T-helper 1 cell treated with Interleukin-12 subunit alpha and Interleukin-12 subunit beta and Interleukin-4 antibody, amounts not matched to agents 30 ng/mL and 1 ng/mL, for 36 hours (primary cell): ENCODE measurements at regions not wholly inside any gene's neighbourhood (a gene's known extent, or its start where the extent isn't known, plus 50 kb on each side); places are given as distances from the start of the nearest gene placed in this dataset.

Source experiments
- intact Hi-C: fragments of 100-400 bp; cut with micrococcal nuclease; formaldehyde crosslinking; loops from one replicate; pipeline ENCODE4 v1.15.1; 2024

DNA sequence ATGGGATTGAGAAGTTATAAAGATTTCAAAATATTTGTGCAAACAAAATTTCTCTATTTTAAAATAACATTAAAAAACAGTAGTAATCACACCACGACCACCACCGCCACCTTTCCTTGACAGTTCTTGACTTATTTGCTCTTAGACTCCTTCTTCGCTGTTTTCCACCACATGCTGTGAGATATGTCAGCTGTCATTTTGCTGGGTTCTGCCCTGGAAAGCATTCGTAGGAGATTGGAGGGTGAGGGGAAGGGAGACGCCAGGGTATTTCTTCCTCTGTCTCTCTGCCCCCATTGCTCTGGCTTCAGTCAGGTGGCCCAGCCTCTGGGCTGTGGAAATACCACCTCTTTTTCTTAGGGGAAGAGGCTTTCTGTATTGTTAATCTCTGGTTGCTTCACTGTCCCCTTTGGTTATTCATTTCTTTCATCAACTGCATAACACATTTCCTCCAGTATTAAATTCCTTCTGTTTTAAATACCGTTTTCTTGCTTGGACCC is 186.2 kb downstream of the NEDD1 start:
- intact Hi-C loops = no loop called here

DNA sequence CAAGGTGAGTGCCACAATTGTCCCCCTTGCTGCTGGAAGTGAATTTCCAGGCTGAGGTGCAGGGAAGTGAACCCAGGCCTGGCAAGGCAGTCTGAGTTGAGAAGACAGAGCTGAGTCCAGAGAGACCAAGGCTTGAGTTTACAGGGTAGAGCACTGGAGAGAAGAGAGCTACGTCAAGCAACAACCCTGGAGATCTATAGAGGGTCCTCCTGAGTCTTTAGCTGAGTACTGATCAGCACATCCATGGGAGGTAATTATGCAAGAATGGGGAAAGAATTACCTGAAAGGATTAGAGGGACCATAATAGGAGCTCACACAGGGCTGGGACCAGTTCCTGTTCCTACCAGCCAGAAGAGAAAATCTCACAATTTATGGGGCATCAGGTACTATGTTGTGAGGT is 190.7 kb downstream of the NEDD1 start:
- intact Hi-C loops = no loop called here

DNA sequence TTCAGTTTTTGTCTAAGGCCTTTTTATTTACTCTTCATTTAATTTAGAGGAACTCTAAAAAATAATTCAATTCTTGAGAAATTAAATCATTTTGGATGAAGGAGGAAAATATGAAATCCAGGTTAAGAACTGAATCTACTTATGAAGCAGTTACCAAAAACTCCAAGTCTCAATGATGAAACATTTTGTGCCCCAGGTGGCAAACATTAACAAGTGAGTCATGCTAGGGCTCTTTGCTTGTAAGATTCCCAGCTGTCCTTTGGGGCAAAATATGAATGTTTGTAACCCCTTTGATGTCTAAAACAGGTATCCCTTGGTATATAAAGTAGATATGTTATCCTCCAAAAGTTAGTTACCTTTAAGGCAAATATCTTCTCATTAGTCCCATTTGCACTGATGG is 202.4 kb downstream of the NEDD1 start:
- intact Hi-C loops = no loop called here

DNA sequence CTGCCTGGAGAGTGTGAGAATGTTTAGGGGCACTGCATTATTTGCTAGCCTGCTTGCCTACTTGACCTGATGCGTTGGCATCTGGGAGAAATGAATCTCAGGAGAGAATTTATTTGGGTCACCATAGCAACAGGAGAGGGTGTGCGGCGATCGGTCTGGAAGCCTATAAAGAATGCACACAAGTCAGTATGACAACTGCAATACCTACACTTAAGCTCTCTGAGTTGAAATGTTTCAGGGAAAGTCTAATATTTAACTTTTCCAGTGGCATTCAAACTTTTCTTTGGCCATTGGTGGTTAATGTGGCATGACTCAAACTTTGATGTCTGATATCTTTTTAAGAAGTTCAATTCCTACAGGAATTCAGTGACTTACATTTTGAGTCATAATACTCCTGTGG is 205.1 kb downstream of the NEDD1 start:
- intact Hi-C loops = no loop called here

DNA sequence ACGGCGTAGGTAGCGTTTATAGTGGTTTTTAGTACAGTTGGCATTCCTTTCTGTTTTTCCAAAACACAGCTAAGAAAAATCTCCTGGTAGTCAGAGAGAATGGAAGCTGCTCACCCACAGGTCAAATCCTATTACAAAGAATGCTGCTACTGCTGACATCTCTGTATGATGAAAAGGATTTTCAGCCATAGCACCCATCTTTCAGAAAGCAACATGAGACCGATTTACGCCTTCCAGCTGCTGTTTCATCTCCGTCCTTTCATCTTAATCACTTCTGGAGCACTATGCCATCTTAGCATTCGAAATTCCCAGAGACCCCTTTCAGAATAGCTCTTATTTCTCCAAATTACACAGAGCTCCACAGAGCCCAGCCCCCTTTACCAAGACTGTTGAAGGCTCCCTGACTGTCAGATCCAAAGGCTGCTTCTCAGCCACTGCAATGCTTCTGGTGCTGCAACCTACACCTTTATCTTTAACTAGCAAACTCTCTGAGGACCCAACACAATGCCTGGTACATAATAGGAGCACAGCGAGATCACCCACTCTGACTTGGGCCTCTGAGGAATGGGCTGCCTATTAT is 211.8 kb downstream of the NEDD1 start:
- intact Hi-C loops = no loop called here

DNA sequence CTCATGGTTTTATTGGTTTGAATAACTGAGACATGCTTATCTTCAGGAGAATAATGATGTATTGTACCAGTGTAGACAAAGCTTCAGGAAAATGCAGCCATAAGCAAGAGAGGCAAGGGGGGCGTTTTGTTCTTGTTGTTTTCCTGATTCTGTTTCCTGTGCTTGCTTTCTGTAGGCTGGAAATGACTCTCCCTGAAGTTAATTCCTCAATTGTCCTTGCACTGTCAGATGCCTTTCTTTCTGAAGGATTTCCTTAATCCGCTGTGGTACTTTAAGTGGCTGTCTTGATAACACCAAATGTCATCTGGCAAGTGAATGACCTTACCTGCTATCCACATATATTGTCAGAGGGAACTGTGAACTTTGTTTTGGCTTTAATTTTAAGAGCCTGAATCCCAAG is 220.0 kb downstream of the NEDD1 start:
- intact Hi-C loops = no loop called here

DNA sequence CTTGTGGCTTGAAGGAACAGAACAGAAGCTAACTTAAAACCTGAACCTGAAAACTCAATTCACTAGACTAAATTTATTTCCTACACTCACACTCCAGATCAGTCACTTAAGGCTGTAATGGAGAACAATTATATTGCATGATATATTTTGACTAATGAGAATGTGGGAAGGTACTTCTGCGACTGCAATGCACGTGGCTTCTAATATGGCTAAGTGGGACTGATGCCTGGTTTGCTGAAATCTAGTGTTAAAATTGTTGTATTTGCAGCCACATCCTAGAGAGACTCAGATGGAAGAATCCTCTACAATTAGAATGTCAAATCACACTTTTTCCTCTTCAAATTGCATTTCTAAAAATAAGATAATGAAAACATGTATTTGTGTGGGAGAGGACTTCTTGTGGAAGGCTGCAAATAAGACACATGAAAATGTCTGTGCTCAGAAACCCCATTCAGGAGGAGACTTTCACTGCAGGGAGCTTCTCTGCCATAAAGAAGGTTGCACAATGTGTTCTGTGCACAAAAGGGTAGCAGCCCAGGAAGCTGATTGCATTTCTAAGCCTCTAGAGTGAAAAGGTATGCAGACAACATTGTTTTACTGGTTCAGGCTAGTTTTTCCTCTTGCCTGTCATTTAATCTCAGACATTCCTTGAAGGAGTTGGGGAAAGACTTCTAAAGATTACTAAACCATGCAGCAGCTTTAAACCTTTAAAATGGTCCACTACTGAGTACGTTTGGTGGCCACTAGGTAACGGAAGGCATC is 224.3 kb downstream of the NEDD1 start:
- intact Hi-C loops = no loop called here

DNA sequence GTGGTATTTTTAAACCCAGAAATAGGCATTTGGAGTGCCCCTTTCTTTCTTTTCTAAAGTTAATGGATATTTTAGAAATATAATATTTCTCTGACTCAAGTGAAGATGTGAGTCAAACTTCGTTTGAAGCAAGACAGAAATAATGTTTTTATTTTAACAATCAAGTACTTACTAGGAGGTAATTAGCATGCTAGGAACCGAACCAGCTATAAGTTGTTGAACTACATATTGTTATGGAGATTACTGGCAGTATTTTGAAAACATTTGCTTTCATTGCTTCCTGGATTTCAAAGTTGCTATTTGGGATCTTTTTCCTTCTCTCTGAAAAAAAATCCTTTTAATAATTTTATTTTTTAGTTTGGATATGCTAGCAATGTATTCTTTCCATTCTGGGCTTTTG is 225.2 kb downstream of the NEDD1 start:
- intact Hi-C loops = no loop called here

DNA sequence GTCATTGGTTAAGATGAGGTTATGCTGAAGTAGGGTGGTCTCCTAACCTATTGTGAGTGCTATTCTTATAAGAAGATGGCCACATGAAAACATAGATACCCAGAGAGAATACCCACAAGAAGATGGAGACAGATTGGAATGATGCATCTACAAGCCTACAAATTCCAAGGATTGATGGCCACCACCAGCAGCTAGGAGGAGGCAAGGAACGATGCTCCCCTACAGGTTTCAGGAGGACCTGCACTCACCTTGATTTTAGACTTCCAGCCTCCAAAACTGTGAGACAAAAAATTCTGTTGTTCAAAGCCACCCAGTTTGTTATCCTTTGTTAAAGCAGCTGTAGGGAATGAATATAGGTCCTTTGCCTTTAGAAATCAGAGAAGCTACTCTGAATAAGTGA is 227.4 kb downstream of the NEDD1 start:
- intact Hi-C loops = no loop called here

DNA sequence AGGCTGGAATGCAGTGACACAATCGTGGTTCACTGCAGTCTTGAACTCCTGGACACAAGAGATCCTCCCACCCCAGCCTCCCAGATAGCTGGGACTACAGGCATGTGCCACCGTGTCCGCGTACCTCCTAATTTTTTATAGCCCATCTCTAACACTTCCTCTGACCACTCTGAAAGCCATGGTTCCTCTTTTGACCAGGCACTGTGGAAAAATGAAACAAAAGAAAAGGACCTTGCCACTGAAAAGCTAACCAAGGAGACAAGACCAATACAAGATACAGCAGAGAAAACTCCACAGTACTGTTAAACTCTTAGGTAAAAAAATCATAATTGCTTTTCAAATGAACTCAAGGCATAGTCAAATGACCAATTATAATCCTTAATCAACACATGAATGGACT is 233.3 kb downstream of the NEDD1 start:
- intact Hi-C loops = no loop called here

DNA sequence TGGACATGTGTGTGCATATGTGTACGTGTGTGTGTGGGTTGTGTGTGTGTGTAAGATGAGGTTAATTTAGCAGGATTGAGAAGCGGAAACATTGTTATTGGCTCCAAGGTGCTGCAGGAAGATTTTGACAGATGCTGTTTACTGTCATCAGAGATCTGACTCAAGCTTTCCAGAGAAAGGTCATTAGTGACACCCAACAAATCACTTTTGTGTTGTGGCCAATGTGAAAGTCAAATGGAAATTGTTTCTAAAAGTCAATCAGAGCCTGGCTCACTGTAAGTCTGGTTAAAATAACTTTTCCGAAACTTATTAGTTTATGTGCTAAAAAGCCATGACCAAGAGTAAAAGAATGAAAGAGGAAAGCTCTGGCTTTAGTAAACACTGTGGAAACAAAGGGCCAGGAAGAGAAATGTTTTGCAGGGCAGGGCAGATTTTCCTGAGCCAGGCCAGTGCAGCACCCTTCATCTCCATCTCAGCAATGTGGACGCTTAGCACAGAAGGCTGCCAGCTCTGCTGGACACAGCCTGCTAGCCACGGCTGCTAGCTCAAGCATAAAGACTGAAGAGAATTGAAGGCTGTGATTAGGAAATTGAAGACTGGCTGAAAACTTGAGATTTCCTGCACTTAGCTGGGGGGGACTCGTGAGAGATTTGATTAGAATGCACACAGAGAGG is 235.8 kb downstream of the NEDD1 start:
- intact Hi-C loops = no loop called here

DNA sequence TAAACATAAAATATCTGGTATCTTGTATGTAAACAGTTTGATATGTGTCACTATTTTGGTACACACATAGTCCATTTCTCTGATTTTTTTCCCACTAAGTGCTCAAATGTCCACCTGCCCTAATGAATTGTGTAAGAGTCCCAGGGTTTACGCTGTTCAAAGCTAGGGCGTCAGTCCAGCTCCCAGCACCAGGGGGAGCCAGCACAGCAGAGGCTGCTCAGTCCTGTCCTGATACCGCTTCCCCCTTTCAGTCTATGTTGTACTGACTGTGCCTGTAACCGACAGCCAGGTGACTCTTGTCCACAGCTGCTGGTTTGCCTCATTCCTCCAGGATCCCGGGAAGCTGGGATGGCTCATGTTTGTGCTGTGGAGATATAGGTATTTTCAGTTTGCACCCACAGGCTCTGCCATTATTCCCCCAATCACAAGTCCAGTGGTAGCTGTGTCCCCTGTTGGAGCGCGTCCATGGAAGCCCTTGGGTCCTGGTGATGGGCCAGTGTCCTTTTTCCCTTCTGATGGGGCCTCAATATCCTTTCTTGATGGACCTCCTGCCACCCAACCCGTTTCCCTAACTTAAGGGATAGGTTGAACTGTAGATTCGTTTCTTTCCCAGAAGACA is 242.0 kb downstream of the NEDD1 start:
- intact Hi-C loops = loop anchor here (1.0 to 5.0 kb wide), 5 partner anchors 159 to 1248 kb away; no protein-coding TSS in a partner anchor

DNA sequence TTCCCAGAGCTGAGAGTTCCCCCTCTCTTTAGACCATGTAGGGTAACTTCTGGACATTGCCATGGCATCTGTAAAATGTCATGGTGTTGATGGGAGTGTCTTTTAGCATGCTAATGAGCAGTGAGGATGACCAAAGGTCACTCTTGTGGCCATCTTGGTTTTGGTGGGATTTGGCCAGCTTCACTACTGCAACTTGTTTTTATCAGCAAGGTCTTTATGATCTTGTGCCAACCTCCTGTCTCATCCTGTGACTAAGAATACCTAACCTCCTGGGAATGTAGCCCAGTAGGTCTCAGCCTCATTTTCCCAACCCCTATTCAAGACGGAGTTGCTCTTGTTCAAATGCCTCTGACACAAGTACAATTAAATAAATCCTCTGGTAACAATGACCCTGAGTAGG is 244.4 kb downstream of the NEDD1 start:
- intact Hi-C loops = no loop called here

DNA sequence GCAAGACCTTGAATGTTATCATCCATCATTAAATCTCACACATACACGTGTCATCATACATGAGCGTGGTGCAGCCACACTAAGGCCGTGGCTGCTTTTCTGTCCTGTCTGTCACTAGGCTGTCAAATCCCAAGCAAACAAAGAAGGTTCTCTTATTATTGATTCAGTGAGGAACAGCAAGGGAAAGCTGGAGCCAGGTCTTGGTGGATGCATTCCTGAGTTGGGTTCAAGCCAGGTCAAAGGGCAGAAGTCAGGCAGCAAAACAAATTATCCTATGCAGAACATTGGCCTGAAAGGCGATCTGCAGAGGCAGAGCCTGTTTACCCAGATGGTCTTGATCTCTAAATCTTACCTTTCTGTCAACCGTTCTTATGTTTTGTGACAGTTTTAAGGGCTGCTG is 252.3 kb downstream of the NEDD1 start:
- intact Hi-C loops = no loop called here

DNA sequence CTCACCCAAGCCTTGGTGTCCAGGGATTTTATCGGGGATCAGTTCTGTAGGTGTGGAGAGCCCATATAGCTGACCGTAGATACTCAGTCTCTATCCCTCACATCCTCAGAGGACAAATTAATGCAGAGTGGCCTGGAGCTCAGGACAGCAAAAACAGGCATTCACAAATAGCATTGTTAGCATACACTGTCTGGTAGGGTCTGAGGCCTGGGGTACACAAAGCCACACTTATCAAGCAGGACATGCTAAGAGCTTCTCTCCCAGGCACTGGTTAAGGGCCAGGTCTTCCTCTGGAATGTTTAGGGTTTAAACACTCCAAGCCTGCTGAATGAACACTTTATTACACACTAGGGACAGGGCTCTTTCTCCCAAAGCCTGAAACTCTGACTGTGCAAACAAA is 253.2 kb downstream of the NEDD1 start:
- intact Hi-C loops = no loop called here

DNA sequence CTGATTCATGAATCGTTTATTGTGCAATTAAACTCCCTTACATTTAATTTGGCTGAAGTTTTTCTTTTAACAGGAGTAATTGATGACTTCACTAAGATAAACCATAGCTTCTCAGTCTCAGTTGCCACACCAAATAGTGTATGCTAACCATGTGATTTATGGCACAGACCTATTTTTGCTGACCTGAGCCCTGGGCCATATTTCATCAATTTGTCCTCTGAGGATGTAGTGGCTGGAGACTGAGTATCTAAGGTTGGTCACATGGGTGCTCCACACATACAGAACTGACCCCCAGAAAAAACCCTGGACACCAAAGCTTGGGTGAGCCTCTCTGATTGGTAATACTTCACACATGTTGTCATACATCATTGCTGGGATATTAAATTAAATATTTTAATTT is 255.1 kb downstream of the NEDD1 start:
- intact Hi-C loops = no loop called here

DNA sequence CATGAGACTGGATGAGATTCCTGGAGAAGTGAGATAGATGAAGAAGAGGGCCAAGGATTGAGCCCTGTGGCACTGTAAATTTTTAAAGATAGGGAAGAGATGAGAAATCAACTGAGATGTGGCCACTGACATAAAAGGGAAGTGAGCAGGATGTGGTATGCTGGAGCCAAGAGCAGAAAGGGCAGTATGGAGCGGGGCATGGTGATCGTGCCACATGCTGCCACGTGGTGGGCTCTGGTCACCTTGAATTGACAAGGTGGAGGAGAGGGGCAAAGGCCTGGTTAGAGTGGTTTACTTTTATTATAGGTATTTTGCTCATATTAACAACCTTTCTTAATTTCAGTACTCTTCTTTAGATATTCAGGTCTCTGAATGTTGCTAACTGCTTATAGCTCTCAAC is 257.9 kb downstream of the NEDD1 start:
- intact Hi-C loops = no loop called here

DNA sequence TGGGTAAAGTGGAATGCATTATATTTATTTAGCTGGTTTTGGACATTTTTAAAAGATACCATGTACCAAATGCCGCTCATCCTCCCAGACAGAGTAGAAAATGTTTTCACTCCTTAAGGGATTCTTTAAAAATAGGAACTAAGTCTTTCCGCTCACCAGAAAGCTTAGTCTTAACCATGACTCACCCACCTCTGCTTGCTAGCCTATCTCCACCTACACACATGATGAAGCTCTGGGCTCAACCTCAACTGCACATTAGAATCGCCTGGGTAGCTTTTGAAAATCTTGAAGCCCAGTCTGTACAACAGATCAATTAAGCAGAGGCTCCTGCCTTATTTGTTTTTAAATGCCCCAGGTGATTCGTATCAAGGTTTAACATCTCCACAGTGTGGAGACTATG is 260.5 kb downstream of the NEDD1 start:
- intact Hi-C loops = no loop called here

DNA sequence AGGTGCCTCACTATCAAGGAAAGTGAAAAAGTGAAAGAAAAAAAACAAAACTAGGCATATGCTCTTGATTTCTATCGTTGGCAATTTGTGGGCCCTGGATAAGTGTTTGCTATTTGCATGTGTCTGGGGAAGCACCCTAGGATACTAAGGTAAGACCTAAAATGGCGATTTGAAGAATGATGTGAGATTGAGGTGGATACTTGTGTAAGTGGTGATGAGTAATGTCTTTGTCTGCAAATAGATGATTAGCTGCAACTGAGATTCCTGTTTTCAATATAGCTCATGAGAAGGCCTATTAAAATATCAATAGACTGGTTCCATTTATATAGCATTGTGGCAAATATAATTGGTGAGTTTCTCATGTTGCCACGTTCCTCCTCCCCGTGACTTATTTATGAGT is 261.7 kb downstream of the NEDD1 start:
- intact Hi-C loops = no loop called here

DNA sequence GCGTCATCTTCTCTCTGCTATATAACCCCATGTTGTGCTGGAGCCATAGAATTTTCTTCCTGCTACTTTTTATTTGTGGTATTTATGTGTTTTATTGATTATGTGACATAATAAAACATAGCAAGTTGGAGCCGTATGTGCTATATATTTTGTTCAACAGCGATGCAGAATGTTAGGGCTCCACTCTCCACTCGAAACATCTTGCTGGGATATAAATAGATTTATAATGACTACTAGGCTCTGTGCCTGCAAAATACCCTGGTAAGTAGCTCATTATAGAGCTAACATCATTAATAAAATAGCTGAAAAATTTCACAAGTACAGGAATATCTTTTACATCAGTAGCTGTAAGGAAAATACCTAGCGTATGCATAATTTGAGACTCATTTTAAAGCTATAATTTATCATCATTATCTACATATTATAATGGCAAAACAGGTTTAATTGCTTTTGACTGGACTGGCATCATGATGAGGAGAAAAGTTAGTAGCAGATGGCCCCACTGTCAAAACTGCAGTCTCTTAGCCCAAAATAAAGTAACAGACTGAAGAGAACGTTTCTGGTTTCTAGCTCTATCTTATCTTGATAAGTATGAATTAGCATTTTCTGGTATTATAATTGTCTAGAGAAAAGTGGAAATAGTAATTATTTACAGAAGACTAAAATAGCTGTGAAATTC is 263.0 kb downstream of the NEDD1 start:
- intact Hi-C loops = no loop called here

DNA sequence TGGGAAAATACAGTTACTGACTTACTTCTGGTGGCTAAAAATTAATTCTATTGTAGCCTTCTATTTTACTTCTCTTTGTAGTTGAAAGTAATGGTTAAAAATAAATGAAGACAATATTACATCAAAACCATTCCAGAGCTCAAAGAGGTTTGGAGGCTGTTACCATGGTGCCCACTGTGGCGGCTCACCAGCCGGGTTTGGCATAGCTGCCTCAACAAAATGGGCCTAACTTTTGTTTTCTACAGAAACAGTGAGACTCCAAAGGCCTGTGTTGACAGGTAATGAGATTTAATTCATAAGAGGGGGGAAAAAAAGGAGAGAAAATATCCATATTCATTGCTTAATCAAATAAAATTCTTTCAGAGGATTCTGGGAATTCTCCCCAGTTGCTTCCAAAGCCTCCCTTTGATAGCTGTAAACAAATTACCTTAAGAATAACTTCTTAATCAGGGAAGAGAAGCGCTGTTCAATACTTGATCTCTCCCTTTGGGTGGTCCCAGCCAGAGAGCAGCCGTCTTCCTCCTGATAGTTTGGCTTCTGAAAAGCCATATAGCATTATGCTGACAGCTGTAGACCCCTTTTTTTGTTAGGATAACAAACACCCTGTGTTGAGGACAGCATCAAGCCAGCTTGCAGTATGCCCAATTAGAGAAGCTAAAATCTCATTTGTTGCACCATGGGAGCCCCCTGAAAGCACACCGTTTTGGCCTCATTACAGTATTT is 266.8 kb downstream of the NEDD1 start:
- intact Hi-C loops = no loop called here
